LHCN-M2 (cell line): ENCODE measurements at regions not wholly inside any gene's neighbourhood (a gene's known extent, or its start where the extent isn't known, plus 50 kb on each side); places are given as distances from the start of the nearest gene placed in this dataset.
"Not testable (repeated sequence)": the region's sequence is repeated elsewhere in the genome, so short reads cannot be mapped to it uniquely, and the experiment has no call there.

ENCODE experiments used
- DNase-seq: peaks from one replicate; pipeline ENCODE4 v3.0.0-alpha.2; 2012; ENCODE audit warnings: low read depth

DNA sequence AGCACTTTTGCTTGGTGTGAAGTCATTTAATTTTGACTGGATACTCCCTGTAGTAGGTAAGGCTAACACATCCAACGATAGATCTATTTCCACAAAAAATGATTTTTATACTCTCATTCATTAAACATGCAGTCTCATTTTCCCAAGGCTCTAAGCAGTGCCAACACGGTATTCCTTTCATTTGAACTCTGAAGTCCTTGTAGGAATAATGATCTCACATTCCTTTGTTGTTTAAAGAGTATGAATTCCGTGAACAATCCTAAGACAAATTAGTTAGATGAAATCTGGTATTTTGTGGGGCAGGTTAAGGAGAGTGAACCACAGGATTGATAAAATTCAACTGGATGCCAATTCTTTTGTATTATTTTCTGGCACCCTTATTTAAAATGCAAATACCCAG lies 66.6 kb downstream of the LACC1 start:
- no peak for DNase-seq

DNA sequence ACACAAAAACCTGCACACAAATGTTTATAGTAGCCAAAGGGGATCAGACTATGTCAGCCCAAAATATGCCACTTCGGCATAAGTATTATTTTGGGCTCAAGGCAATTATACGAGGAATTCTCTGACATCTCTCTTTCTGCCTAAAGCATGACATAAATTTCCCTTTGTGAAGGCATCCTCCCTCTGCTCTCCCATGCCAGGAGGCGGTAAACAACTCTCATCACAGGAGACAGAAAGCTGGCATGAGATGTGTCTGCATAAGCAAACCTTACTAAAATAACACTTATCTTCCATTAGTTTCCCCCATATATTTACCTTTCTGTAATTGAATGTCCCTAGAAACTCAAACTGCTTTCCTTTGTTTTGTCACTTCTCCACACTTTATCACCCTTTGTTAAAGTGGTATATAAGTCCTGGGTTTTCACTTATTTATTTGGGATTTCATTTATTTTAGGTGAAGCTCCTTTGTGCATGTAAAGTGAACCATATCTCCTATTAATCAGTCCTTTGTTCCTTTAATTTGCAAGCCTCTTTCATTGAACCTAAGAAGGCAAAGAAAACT lies 68.3 kb downstream of the LACC1 start:
- DNase-seq = no peak

DNA sequence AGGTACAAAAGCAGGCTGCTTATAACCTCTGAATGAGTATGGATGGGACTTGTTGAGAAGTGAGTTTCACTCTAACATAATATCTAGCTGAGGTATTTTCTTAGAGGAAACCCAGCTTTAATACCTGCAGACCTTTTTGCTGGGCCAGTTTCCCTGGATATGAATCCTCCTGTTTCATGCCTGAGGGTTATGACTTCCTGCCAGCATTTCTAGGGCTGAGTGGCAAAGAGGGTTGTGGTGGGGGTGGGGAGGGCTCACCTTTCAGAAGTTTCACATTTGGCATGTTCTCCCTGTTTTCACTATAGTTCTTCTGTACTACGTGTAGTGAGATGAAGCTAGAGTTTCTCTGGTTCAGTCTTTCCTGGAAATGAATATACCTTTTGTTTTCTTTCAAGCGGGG lies 73.7 kb downstream of the LACC1 start:
- DNase-seq = no peak

DNA sequence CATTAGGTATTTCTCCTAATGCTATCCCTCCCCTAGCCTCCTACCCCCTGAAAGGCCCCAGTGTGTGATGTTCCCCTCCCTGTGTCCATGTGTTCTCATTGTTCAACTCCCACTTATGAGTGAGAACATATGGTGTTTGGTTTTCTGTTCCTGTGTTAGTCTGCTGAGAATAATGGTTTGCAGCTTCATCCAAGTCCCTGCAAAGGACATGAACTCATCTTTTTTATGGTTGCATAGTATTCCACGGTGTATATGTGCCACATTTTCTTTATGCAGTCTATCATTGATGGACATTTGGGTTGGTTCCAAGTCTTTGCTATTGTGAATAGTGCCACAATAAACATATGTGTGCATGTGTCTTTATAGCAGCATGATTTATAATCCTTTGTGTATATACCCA lies 77.3 kb downstream of the LACC1 start:
- DNase-seq = not testable (repeated sequence)

DNA sequence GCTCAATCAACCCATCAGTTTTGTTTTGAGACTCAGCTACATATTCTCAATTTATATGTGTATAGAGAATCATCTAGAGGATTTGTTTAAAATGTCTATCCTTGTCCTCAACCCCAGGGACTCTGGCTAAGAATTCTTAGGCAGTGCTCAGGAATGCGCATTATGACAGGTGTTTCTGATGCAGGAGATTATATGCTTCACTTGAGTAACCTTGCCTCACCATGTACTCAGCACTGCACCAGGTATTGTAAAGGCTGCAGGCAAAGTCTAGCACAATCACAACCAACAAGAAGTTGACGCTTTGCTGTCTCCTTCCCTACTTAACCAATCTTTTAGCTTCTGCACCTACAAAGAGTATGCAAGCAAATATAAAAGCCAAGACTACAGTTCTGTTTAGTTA lies 79.6 kb downstream of the LACC1 start:
- no peak for DNase-seq

DNA sequence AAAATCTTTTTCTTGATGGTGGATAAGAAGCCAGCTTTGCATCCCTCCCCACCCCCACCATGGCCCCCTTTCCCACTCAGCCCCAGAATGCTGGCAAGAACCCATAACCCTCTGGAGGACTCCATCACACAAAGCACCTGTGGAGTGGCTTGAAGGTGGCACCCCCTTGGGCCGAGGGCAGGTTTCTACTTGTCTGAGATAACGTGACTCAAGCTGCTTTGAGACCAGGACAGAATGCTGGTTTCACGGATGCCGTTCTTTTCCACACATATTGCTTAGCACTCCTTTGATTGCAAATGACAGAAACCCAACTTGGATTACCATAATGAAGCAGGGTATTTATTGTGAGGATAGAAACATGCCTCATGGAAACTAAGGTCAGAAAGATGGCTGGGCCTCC lies 82.2 kb downstream of the LACC1 start:
- no peak for DNase-seq

DNA sequence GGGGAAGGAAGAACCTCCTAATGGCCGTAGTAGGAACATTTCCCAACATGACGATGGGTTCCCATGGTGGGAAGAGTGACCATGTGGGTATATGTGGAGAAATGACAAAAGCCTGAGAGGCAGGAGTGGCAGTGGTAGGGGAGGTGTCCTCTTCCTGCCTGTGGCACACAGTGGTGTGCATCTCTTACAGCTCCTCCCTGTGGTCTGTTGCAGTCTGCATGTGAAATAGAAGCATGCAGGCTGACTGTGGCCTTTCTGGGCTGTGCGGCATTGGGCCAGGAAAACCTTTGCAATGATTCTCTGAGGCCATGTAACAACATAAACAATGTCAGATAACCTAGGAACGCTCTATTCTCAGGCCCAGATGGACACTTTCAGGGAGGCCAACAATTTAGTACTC lies 84.0 kb downstream of the LACC1 start:
- DNase-seq = no peak

DNA sequence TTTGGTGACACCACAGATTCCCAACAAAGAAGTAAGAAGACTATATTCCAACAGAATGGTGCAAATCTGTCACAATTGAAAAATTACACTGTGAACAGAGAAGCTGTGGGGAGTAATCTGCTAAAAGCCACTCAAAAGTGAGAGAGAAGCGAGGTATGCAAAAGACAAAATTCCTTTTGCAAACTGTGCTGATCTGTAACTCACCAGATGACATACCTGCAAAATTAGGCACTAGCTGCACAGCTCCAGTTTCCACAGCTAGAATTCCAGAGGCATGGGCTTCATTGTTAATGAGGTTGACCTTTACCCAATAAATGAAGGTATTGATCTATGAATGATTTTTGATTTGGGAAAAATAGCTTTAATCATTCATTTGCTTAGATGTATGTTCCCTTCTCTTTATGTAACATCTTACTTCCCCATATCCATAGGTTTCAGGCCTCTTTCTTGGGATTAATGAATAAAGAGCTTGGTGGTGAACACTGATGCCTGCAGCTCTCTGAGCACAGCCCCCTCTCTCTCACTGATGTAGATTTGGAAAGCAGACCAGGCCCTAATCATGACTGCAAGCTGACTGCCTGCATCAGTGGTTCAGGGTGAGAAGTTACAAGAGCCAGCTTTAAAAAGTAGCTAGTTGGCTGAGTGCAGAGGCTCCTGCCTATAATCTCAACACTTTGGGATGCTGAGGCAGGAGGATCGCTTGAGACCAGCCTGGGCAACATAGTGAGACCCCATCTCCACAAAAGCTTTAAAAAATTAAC lies 85.2 kb downstream of the LACC1 start:
- DNase-seq = no peak

DNA sequence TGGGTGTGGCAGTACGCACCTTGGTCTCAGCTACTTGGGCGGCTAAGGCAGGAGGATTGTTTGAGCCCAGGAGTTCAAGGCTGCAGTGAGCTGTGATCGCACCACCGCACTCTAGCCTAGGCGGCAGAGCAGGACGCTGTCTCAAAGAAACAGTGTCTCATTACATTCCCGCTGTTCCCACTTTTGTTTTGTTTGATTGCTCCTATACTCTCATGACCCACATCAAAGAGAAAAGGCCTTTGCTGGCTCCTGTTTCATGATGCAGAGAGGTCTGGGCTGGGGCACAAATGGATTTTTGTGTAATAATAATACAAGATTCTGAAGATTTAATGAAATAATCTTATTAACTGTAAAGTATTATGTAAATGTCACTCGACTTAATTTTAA lies 85.7 kb downstream of the LACC1 start:
- DNase-seq = no peak

DNA sequence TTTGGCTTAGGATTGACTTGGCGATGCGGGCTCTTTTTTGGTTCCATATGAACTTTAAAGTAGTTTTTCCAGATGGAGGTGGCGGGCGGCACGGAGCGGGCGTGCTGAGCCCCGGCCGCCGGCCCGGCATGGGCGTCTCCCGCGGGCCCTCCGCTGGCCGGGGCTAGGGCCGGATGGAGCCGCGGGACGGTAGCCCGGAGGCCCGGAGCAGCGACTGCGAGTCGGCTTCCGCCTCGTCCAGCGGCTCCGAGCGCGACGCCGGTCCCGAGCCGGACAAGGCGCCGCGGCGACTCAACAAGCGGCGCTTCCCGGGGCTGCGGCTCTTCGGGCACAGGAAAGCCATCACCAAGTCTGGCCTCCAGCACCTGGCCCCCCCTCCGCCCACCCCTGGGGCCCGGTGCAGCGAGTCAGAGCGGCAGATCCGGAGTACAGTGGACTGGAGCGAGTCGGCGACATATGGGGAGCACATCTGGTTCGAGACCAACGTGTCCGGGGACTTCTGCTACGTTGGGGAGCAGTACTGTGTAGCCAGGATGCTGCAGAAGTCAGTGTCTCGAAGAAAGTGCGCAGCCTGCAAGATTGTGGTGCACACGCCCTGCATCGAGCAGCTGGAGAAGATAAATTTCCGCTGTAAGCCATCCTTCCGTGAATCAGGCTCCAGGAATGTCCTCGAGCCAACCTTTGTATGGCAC lies 88.7 kb downstream of the LACC1 start:
- DNase-seq = not testable (repeated sequence)

DNA sequence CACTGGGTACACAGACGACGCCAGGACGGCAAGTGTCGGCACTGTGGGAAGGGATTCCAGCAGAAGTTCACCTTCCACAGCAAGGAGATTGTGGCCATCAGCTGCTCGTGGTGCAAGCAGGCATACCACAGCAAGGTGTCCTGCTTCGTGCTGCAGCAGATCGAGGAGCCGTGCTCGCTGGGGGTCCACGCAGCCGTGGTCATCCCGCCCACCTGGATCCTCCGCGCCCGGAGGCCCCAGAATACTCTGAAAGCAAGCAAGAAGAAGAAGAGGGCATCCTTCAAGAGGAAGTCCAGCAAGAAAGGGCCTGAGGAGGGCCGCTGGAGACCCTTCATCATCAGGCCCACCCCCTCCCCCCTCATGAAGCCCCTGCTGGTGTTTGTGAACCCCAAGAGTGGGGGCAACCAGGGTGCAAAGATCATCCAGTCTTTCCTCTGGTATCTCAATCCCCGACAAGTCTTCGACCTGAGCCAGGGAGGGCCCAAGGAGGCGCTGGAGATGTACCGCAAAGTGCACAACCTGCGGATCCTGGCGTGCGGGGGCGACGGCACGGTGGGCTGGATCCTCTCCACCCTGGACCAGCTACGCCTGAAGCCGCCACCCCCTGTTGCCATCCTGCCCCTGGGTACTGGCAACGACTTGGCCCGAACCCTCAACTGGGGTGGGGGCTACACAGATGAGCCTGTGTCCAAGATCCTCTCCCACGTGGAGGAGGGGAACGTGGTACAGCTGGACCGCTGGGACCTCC lies 89.4 kb downstream of the LACC1 start:
- DNase-seq = not testable (repeated sequence)

DNA sequence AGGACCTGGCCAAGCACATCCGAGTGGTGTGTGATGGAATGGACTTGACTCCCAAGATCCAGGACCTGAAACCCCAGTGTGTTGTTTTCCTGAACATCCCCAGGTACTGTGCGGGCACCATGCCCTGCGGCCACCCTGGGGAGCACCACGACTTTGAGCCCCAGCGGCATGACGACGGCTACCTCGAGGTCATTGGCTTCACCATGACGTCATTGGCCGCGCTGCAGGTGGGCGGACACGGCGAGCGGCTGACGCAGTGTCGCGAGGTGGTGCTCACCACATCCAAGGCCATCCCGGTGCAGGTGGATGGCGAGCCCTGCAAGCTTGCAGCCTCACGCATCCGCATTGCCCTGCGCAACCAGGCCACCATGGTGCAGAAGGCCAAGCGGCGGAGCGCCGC lies 90.2 kb downstream of the LACC1 start:
- not testable (repeated sequence) for DNase-seq

DNA sequence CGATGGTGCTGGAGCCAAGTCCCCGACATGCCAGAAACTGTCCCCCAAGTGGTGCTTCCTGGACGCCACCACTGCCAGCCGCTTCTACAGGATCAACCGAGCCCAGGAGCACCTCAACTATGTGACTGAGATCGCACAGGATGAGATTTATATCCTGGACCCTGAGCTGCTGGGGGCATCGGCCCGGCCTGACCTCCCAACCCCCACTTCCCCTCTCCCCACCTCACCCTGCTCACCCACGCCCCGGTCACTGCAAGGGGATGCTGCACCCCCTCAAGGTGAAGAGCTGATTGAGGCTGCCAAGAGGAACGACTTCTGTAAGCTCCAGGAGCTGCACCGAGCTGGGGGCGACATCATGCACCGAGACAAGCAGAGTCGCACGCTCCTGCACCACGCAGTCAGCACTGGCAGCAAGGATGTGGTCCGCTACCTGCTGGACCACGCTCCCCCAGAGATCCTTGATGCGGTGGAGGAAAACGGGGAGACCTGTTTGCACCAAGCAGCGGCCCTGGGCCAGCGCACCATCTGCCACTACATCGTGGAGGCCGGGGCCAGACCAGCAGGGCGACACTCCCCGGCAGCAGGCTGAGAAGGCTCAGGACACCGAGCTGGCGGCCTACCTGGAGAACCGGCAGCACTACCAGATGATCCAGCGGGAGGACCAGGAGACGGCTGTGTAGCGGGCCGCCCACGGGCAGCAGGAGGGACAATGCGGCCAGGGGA lies 91.0 kb downstream of the LACC1 start:
- DNase-seq = not testable (repeated sequence)

DNA sequence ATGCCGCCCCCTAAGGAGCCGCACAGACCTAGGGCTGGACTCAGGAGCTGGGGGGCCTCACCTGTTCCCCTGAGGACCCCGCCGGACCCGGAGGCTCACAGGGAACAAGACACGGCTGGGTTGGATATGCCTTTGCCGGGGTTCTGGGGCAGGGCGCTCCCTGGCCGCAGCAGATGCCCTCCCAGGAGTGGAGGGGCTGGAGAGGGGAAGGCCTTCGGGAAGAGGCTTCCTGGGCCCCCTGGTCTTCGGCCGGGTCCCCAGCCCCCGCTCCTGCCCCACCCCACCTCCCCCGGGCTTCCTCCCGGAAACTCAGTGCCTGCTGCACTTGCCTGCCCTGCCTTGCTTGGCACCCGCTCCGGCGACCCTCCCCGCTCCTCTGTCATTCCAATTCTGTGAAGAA lies 91.6 kb downstream of the LACC1 start:
- DNase-seq = not testable (repeated sequence)

DNA sequence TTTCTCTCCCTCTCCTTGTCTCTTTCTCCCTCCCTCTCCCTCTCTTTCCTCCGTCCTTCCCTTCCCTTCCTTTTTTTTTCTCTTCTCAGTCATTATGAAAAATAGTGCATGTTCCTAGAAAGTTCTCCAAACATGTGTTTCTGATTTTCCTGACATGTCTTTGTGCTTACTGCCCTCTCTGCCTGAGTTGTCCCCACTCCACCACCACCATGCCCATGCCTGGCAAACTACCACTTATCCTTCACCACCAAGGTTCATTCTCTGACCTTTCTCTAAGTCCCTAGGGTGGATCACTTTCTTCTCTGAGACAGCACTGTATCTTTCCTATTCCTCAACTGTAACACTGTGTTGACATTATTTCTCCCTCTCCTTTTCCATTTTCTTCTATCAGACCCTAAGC lies 98.2 kb downstream of the LACC1 start:
- peak; percentile 13 for DNase-seq

DNA sequence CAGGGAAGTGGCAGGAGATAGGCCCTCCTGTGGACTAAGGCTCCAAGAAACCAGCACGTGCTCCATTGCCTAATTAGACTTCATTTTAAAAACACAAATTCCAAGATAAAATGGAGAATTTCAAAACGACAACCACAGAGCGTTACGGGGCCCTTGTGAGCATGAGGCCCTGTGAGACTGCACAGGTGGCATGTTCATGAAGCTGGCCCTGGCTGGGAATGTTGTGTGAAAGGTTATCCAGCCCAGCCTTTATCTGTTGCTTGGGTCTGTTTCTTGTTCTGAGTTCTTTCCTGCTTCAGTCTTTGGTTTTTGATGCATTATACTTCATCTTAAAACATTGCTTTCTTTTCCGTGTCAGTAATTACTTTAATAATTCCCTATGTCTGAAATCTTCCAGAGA lies 99.0 kb downstream of the LACC1 start:
- no peak for DNase-seq

DNA sequence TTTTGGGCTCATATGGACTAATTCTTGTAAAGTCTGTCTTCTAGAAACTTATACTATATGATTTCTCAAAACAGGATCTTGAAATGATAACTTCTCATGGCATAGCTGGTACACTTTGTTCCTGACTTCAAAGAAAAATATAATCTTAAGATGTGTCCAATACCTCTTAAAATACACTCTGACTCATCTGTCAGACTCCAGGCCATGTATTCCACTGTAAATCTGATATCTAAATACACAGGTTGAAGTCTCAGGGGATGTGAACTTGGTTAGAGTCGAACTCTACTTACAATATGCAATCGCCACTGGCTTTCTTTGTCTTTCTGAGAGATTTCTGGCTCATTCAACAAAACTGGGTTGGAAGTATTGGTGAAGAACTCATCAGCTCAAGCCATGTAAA lies 99.8 kb downstream of the LACC1 start:
- peak; percentile 44 for DNase-seq

DNA sequence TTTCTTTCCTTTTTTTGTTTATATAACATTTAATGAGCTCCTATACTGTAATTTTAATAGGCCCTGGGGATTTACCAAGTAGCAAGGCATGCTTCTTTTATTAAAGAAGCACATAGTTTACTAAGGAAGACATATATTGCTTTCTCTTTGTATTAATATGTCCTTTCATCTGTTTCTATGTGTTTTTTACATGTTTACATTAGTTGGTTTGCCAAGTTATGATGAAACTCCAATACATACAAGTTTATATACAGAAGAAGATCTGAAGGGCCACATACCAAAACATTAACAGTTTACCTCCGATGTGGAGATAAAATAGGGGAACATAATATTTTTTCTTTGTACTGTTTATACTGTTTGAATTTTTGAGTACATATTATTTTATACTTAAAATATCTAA lies 100.9 kb downstream of the LACC1 start:
- DNase-seq = no peak

DNA sequence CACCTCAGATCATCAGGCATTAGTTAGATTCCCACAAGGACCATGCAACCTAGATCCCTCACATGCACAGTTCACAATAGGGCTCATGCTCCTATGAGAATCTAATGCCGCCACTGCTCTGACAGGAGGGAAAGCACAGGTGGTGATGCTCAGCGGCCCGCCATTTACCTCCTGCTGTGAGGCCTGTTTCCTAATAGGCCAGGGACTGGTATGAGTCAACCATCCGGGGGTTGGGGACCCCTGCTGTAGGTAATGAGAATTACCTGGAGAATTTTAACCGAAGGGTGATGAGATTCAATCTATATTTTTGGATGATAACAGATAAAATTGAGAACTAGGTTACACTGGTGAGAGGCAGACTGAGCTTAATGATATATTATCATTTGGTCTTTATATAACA lies 101.4 kb downstream of the LACC1 start:
- peak; percentile 9 for DNase-seq

DNA sequence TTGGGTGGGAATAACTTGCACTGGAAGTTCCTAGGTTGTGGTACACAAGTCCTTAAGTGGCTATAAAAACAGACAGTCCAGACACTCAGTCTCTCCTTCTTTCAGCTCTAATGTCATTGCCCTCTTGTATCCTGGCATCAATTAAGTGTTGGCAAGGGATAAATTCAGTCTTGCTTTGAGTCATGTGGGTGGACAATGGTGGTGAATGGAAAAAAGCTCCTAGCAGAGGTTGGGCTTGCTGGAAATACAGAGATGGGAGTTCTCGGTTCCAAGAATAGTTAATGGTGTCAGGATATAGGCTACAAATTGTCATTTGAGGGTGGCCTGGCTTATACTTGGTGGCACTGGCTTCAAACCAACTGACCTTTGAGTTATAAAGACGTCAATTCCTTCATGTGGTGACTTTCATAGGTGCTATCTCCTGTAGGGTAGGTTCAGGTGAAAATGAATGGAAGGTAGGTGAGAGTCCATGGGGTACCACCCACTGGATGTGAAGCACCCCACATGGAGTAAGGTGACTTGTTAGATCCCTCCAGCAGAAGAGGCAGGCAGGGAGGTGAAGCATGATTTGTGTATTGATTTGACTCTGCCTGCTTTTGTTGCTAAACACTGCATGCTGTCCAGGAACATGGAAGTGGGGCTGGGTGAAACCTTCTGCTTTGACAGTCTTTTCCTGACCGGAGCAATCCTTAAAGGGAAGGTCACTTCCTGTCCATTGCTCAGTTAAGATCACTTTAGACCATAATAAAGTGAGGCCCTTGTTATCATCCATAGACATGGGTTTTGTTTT lies 102.0 kb downstream of the LACC1 start:
- no peak for DNase-seq

DNA sequence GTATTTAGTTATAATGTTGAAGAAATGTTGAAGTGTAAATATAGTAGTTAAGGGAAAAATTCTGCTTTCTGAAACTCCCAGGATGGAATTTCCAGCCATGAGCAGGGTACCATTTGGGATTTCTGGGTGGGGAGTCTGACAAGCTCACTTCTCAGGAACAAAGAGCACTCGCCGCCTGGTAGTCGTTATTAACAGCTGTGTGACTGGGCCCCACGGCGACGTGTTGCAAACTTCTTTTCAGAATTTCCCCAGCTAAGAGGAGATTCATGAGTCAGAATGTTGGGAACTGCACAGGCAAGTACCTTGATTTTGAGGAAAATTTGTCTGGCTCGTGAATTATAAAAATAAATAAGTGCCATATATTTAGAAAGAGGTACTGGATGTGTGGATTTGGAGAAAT lies 103.7 kb downstream of the LACC1 start:
- peak; percentile 6 for DNase-seq
